ENCODE measurements at regions not wholly inside any gene's neighbourhood (a gene's known extent, or its start where the extent isn't known, plus 50 kb on each side); places are given as distances from the start of the nearest gene placed in this dataset.

DNA sequence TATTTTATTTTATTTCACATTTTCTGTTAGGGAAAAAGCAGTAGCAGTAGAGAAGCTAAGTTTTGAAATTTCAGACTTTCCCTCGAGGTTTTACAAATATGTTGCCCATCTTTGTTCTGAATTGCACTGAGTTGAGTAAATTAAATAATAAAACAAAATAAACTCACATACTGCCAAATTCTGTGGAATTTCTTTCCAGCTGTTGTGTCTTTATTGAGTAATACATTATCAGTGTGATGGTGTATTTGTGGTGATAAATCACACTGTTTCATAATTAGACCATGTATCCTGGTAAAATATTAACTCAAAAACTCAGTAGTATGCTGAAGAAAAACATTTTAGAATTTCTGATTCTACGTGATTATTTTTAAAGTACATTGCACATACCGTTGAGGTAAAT, 592.1 kb downstream of the SI start:
- TF ChIP-seq POLR2A (IDR thresholded peaks at IDR 0.05) (no peak), CTCF (IDR thresholded peaks at IDR 0.05) (no peak)

Measured in heart left ventricle (tissue), 13 donors.